HT1080 (cell line): ENCODE measurements at regions not wholly inside any gene's neighbourhood (a gene's known extent, or its start where the extent isn't known, plus 50 kb on each side); places are given as distances from the start of the nearest gene placed in this dataset.
"Not testable (repeated sequence)": the region's sequence is repeated elsewhere in the genome, so short reads cannot be mapped to it uniquely, and the experiment has no call there.

Experiments
- DNase-seq: peaks from one replicate; pipeline ENCODE4 v3.0.0-alpha.2; 2015; ENCODE audit warnings: low read depth

GRCh38 chr2:11877764-11878163 is 131.3 kb downstream of the LPIN1 start:
- DNase-seq: no peak

- DNase-seq: not testable (repeated sequence)
These were observed 138.8 kb downstream of the LPIN1 start for GRCh38 chr2:11885253-11885652.

GRCh38 chr2:11886899-11887298 is 140.5 kb downstream of the LPIN1 start:
- not testable (repeated sequence) for DNase-seq

GRCh38 chr2:11889101-11889850 is 142.8 kb downstream of the LPIN1 start:
- no peak for DNase-seq

GRCh38 chr2:11889854-11890253 is 143.4 kb downstream of the LPIN1 start:
- DNase-seq: no peak

GRCh38 chr2:11891028-11891427 is 144.6 kb downstream of the LPIN1 start:
- no peak for DNase-seq

GRCh38 chr2:11891671-11892440 is 145.4 kb downstream of the LPIN1 start:
- DNase-seq: no peak

GRCh38 chr2:11896386-11896785 is 150.0 kb downstream of the LPIN1 start:
- DNase-seq: no peak

- DNase-seq: no peak
These were observed 152.1 kb downstream of the LPIN1 start for GRCh38 chr2:11898576-11898975.

- peak; percentile 78 for DNase-seq
These were observed 152.9 kb downstream of the LPIN1 start for GRCh38 chr2:11899264-11899818.

- not testable (repeated sequence) for DNase-seq
These were observed 154.5 kb downstream of the LPIN1 start for GRCh38 chr2:11900891-11901290.

- no peak for DNase-seq
These were observed 155.1 kb downstream of the LPIN1 start for GRCh38 chr2:11901351-11902069.

- DNase-seq: no peak
These were observed 156.7 kb downstream of the LPIN1 start for GRCh38 chr2:11903085-11903606.

GRCh38 chr2:11904029-11904428 is 157.6 kb downstream of the LPIN1 start:
- no peak for DNase-seq

GRCh38 chr2:11904941-11905340 is 158.5 kb downstream of the LPIN1 start:
- no peak for DNase-seq

GRCh38 chr2:11907190-11907589 is 160.8 kb downstream of the LPIN1 start:
- DNase-seq: no peak

GRCh38 chr2:11910971-11911370 is 164.5 kb downstream of the LPIN1 start:
- DNase-seq: no peak

GRCh38 chr2:11912980-11913379 is 166.5 kb downstream of the LPIN1 start:
- no peak for DNase-seq

- DNase-seq: peak; percentile 60
These were observed 168.0 kb downstream of the LPIN1 start for GRCh38 chr2:11914455-11914854.

GRCh38 chr2:11915650-11916049 is 169.2 kb downstream of the LPIN1 start:
- DNase-seq: no peak

GRCh38 chr2:11919953-11920352 is 173.5 kb downstream of the LPIN1 start:
- DNase-seq: no peak
